ENCODE measurements at regions not wholly inside any gene's neighbourhood (a gene's known extent, or its start where the extent isn't known, plus 50 kb on each side); places are given as distances from the start of the nearest gene placed in this dataset.
"Not testable (repeated sequence)": the region's sequence is repeated elsewhere in the genome, so short reads cannot be mapped to it uniquely, and the experiment has no call there.

DNA sequence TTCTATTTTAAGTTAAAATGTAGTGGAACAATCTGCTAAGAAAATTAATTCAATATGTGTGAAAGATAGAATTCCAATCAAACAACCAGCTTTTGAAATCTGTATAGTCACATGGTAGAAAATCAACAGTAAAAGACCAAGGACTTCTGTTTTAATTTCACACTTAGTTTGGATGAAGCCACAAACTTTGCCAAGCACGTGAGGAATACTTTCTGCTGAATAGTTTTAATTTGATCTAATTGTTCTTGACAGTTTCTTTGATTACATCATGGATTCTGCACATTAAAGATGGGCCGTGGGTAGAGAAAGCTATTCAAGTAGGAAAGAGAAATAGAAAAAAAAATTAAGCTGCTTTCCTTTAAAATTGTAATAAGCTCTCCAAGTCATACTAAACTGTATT, 137.9 kb upstream of the FAM241A start:
- DNase-seq (ENCODE audit: low read depth): no peak

- DNase-seq (ENCODE audit: low read depth): no peak
Measured at GRCh38 chr4:112015960-112016359, 129.3 kb upstream of the FAM241A start.

- no peak for DNase-seq (ENCODE audit: low read depth)
Measured at GRCh38 chr4:112023402-112023950, 121.8 kb upstream of the FAM241A start.

GRCh38 chr4:112026058-112026457, 119.2 kb upstream of the FAM241A start:
- DNase-seq (ENCODE audit: low read depth): no peak

GRCh38 chr4:112029771-112030171, 115.5 kb upstream of the FAM241A start:
- no peak for DNase-seq (ENCODE audit: low read depth)

DNA sequence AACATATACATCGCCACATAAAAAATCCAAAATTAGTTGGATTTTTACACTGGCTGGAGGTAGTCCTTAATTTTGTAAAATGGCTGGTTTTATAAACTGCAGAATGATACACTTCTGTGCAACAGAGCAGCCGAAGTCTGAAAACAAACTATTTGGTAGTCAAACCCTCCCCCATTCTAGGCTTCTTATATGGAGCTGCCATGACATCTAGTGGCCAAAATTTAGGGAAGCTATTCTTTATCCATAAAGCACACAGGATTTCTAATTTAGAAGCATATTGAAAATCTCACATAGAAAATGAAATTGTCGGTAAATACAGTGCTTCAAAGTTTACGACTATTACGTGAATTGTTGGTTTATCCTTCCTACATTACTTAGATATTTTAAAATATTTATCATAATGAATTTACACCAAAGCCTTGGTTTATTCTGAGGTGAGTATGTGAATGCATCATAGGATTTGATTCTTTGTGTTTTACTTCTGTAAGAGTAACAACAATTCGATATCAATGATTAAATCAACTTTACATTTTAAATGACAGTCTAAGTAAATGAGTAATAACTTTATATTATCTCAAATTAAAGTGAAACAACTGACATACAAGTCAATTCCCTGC, 113.4 kb upstream of the FAM241A start:
- peak; percentile 65 for DNase-seq (ENCODE audit: low read depth)

GRCh38 chr4:112036886-112037285, 108.4 kb upstream of the FAM241A start:
- DNase-seq (ENCODE audit: low read depth): no peak

DNA sequence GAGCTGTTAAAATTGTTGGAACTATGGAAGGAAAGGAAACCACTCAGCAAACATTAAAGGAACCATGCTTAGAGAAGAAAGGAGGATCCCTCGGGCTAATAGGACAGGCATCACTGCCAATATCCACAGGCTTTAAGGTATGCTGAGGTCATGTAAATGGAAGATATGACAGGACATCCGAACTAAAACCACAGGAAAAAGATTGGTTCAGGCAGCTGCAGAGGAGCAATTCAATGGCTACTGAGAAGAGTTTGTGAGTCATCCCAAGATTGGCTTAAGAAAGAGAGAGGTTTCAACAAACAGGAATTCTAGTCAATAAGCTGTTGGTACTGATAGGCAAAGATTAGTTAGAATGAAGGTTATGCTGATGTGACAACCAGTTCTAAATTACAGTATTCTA, 106.4 kb upstream of the FAM241A start:
- DNase-seq (ENCODE audit: low read depth): peak; percentile 81

GRCh38 chr4:112049119-112049518, 96.1 kb upstream of the FAM241A start:
- DNase-seq (ENCODE audit: low read depth): not testable (repeated sequence)

GRCh38 chr4:112053825-112054350, 91.4 kb upstream of the FAM241A start:
- no peak for DNase-seq (ENCODE audit: low read depth)

DNA sequence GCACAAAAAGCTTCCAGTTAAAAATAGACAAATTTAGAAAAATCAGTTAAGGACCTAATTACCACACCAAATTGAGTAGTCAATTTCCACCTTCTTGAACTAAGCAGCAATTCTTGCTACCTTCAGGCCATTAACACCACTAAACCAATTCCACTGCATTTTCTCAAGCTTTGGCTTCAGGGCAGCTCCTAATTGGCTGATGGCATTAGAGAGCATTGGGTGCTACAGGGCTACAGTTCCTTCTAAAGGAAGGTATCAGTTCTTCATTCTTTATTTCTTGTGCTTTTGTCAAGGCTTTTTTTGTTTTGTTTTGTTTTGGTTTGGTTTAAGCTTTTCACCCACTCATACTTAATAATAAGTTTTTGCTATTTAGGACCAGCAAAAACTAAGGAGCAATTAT, 90.2 kb upstream of the FAM241A start:
- no peak for DNase-seq (ENCODE audit: low read depth)

DNA sequence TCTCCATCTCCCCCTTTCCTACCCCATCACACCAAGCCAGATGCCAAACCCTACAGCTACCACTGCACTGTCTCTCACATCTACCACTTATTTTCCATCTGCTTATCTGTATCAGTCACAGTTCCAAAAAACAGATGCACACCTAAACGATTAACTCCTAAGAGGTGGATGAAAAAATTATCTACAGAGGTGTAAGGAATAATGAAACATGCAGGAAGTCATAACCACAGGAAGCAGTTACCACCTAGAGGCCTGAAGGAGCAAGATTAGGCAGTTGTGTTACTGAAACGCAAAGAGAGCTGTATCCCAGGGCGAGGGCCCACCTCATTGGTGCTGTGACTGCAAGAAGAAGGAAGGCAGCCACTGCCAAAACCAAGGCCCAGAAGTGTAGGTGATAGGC, 87.8 kb upstream of the FAM241A start:
- DNase-seq (ENCODE audit: low read depth): no peak

GRCh38 chr4:112058433-112058832, 86.8 kb upstream of the FAM241A start:
- DNase-seq (ENCODE audit: low read depth): peak; percentile 75

- peak; percentile 58 for DNase-seq (ENCODE audit: low read depth)
Measured at GRCh38 chr4:112060212-112060611, 85.0 kb upstream of the FAM241A start.

DNA sequence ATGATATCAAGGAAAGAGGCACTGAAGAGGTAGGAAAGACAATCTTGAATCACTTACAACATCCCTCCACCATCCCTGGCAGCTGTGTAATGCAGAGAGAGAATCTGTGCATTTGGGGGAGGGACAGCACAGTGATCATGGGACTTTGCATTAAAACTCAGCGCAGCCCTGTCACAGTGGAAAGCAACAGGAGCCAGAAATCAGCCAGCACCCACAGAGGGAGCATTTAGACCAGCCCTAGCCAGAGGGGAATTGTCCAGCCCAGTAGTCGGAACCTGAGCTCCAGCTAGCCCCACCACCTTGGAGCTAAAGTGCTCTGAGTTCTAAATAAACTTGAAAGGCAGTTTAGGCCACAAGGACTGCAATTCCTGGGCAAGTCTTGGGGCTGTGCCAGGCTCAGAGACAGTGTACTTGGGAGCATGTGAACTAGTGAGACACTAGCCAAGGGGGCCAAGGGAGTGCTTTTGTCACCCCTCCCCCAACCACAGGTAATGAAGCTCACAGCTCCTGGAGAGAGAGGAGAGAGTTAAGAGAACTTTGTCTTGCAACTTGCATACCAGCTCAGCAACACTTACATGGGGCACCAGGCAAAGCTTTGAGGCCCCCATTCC, 83.9 kb upstream of the FAM241A start:
- DNase-seq (ENCODE audit: low read depth): no peak

GRCh38 chr4:112063260-112063659, 82.0 kb upstream of the FAM241A start:
- no peak for DNase-seq (ENCODE audit: low read depth)

- DNase-seq (ENCODE audit: low read depth): peak; percentile 61
Measured at GRCh38 chr4:112069110-112069509, 76.1 kb upstream of the FAM241A start.

- no peak for DNase-seq (ENCODE audit: low read depth)
Measured at GRCh38 chr4:112073181-112073580, 72.1 kb upstream of the FAM241A start.

DNA sequence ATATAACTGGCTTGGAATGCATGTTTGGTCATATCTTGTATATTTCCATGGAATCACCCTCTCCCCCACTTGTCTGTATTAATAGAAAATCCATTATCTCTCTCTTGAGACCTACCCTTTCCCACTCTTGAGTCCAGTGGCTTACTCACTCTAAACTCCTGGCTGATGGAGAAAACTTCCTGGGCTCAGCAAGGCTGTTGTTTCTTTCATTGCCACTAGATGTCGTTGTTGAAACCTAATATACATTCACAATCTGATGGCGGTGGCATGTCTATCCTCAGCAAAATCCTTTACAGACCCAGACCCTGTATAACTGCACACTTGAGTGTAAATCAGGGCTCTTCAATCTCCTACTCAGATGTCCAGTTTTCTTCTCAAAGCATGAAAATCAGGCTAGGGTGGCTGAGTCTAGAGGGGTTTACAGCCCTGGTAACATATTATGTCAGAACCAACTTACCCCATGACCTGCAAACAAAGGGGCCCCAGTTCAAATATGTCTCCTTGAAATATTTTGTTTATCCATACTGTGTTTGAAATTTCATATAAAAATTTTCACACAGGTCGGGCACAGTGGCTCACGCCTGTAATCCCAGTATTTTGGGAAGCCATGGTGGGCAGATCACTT, 70.0 kb upstream of the FAM241A start:
- DNase-seq (ENCODE audit: low read depth): peak; percentile 67

DNA sequence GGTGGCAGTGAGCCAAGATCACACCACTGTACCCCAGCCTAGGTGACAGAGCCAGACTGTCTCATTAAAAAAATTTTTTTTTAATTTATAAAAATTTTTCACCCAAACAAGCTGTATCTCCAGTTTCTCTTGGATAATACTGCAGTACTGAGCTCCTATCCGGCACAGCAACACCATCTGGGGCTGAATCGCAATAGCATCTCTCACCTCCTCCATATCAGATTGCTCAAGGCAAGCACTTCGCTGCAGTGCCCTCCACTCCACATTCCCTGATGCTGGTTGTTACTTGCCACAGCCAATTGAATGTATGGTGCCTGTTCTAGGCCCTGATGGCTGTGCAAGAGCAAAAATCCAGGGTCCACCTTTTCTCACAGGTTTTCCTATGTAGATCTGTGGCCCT, 69.3 kb upstream of the FAM241A start:
- no peak for DNase-seq (ENCODE audit: low read depth)

GRCh38 chr4:112076919-112077608, 68.2 kb upstream of the FAM241A start:
- no peak for DNase-seq (ENCODE audit: low read depth)

GRCh38 chr4:112077743-112078142, 67.5 kb upstream of the FAM241A start:
- DNase-seq (ENCODE audit: low read depth): no peak

Data from iris pigment epithelial cell (primary cell).